Uterus (tissue), 3 donors: ENCODE measurements at regions not wholly inside any gene's neighbourhood (a gene's known extent, or its start where the extent isn't known, plus 50 kb on each side); places are given as distances from the start of the nearest gene placed in this dataset.

Source experiments
- DNase-seq, 2 donors: peaks; one replicate each; pipeline ENCODE4 v3.0.0-alpha.2; 2019 to 2020
- H3K27ac ChIP-seq, 2 donors: fragments of 200-600 bp; sonication (generic); 1 replicate in 1 of 2; 2 replicates in 1 of 2; pipeline ENCODE4 v1.5.1; 2016 to 2018
- H3K27me3 ChIP-seq, 2 donors: fragments of 200-600 bp; sonication (generic); one replicate each; pipeline ENCODE4 v1.5.1; 2018 to 2019; ENCODE audit warnings: control low read depth in 1 of 2
- H3K36me3 ChIP-seq, 2 donors: fragments of 200-600 bp; sonication (generic); one replicate each; pipeline ENCODE4 v1.5.1; 2019; ENCODE audit warnings: control low read depth in 1 of 2
- H3K4me1 ChIP-seq, 2 donors: fragments of 200-600 bp; sonication (generic); one replicate each; pipeline ENCODE4 v1.5.1; 2018 to 2019; ENCODE audit warnings: control low read depth in 1 of 2
- H3K4me3 ChIP-seq, 2 donors: fragments of 200-600 bp; sonication (generic); 1 replicate in 1 of 2; 2 replicates in 1 of 2; pipeline ENCODE4 v1.5.1; 2018 to 2019; ENCODE audit warnings: mild to moderate bottlenecking in 1 of 2
- H3K9me3 ChIP-seq, 2 donors: fragments of 200-600 bp; sonication (generic); one replicate each; pipeline ENCODE4 v1.5.1; 2019; ENCODE audit warnings: control low read depth in 1 of 2
- CTCF ChIP-seq, 4 experiments: fragments of 200-600 bp in 2 of 4; fragments of 450-650 bp in 2 of 4; sonication (generic) in 2 of 4; IDR thresholded peaks; one replicate each; pipeline ENCODE4 v1.5.1; 2016 to 2019; ENCODE audit warnings: antibody characterized with exemption in 4 of 4, mild to moderate bottlenecking in 2 of 4, moderate library complexity in 1 of 4
- POLR2A ChIP-seq, 2 donors: fragments of 450-650 bp; IDR thresholded peaks; one replicate each; pipeline ENCODE4 v1.6.1; 2016; ENCODE audit warnings: antibody characterized with exemption in 2 of 2, mild to moderate bottlenecking in 1 of 2, moderate library complexity in 1 of 2
- intact Hi-C: fragments of 100-400 bp; cut with DNase I; formaldehyde crosslinking; loops from one replicate; pipeline ENCODE4 v1.15.1; 2023; ENCODE audit warnings: low total_unique reads
- donor health status: DM: yes; HTN: yes; CAD: no.

DNA sequence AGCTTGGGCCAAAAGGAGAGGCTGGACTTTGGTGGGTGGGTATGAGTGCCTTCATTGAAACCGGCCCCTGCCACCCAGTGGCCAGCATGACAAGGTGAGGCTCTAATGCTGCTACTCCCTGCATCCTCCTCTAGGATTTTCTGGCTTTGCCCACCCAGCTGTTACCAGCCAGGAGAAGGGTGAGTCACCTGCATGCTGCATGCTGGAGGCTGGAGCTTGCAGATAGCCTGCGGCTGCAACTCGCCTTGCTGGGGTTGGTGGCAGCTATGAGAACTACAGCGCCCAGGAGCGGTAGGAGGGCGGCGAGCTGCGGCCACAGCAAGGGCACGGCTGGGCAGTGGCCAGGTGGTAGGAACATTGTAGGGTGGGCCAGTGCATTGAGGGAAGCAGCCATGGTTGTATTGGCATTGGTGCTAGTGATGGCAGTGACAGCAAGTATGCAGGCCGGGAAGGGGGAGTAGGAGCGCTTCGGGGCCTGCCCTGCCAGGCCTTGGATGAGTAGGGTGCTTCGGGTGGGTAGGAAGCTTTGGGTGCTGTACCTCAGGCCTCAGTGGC is 75.4 kb upstream of the SLC35G4 start:
- no peak for TF ChIP-seq CTCF (IDR thresholded peaks at IDR 0.05)
- no peak for TF ChIP-seq POLR2A (IDR thresholded peaks at IDR 0.05)
- Histone ChIP-seq H3K27ac (no peak overlapping the region), H3K4me1 (no peaks in the 10 kb centered on the region), H3K36me3 (no peaks in the 10 kb centered on the region), H3K4me3 (no peak overlapping the region), H3K27me3 (no peaks in the 10 kb centered on the region), H3K9me3 (no peaks in the 10 kb centered on the region)
- intact Hi-C loops = no loop called here
- no peak for DNase-seq

- intact Hi-C loops = no loop called here
- no peak overlapping the region for H3K27ac ChIP-seq
- TF ChIP-seq CTCF (IDR thresholded peaks at IDR 0.05) (no peak), POLR2A (IDR thresholded peaks at IDR 0.05) (no peak)
Measured at GRCh38 chr18:11533513-11533890, 75.9 kb upstream of the SLC35G4 start.

GRCh38 chr18:11532758-11533512 is 76.5 kb upstream of the SLC35G4 start:
- TF ChIP-seq POLR2A (IDR thresholded peaks at IDR 0.05) (no peak), CTCF (IDR thresholded peaks at IDR 0.05) (no peak)
- no peaks in the 10 kb centered on the region for H3K36me3 ChIP-seq
- no peaks in the 10 kb centered on the region for H3K4me1 ChIP-seq
- H3K27ac ChIP-seq = no peak overlapping the region
- no peak overlapping the region for H3K4me3 ChIP-seq
- no peak for DNase-seq
- intact Hi-C loops = no loop called here
- H3K27me3 ChIP-seq = no peaks in the 10 kb centered on the region
- no peaks in the 10 kb centered on the region for H3K9me3 ChIP-seq

More at GRCh38 chr18:11533513-11533890, 75.9 kb upstream of the SLC35G4 start:
- Histone ChIP-seq H3K36me3 (no peaks in the 10 kb centered on the region), H3K4me3 (no peak overlapping the region), H3K9me3 (no peaks in the 10 kb centered on the region), H3K4me1 (no peaks in the 10 kb centered on the region), H3K27me3 (no peaks in the 10 kb centered on the region)
- no peak for DNase-seq

DNA sequence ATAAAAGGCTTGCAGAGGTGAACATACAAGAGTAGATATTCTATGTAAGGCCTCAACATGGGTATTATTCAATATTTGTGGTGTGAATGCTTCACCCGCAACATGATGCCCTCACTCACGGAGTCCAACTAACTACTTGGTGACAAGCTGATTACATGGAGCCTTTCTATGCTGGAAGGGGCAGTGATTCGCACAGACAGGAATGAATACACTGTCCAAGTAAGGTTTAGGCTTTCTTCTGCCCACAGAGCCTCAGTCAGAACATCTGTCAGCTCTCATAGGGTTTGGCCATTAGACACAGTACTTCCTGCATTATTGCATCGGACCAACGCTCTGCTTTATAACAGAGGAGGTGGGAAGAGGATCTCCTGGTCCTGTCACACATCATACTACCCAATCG is 80.3 kb upstream of the SLC35G4 start:
- Histone ChIP-seq H3K4me1 (no peaks in the 10 kb centered on the region), H3K27ac (no peak overlapping the region), H3K9me3 (no peaks in the 10 kb centered on the region), H3K4me3 (no peak overlapping the region), H3K27me3 (no peaks in the 10 kb centered on the region), H3K36me3 (no peaks in the 10 kb centered on the region)
- no peak for DNase-seq
- TF ChIP-seq POLR2A (IDR thresholded peaks at IDR 0.05) = no peak
- TF ChIP-seq CTCF (IDR thresholded peaks at IDR 0.05) = no peak
- intact Hi-C loops = no loop called here

GRCh38 chr18:11526675-11527074 is 82.7 kb upstream of the SLC35G4 start:
- Histone ChIP-seq H3K27me3 (no peaks in the 10 kb centered on the region), H3K36me3 (no peaks in the 10 kb centered on the region), H3K4me3 (no peak overlapping the region), H3K9me3 (no peaks in the 10 kb centered on the region), H3K27ac (no peak overlapping the region), H3K4me1 (no peaks in the 10 kb centered on the region)
- no peak for TF ChIP-seq CTCF (IDR thresholded peaks at IDR 0.05)
- TF ChIP-seq POLR2A (IDR thresholded peaks at IDR 0.05) = no peak
- intact Hi-C loops = no loop called here
- DNase-seq = no peak
